GM21423 (cell line): ENCODE measurements at regions not wholly inside any gene's neighbourhood (a gene's known extent, or its start where the extent isn't known, plus 50 kb on each side); places are given as distances from the start of the nearest gene placed in this dataset.

Experiments used
- ATAC-seq: cut with Tn5 transposase; IDR thresholded peaks from one replicate; pipeline ENCODE4 v1.9.1; 2021; ENCODE audit warnings: mild to moderate bottlenecking, moderate library complexity; ENCODE audit not compliant: unreplicated experiment

GRCh38 chrX:124518885-124519284 lies 172.5 kb downstream of the SH2D1A start:
- ATAC-seq: no peak

DNA sequence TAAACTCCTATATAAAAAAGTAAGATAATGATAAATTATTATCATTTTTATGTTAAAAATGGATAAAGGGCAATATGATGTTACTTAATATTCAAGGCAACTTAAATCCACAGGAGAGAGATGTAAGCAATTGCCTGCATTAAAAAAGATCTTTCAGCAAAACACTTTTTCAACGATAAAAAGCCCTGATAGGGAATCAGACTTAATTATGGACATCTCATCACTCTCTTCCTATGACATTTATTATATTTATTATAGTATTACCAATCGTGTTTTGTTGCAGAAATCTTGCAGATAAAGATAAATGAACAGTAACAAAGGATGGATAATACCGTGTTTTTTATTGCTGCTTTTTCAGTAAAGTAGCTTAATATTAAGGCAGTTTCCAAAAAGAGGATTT lies 178.5 kb downstream of the SH2D1A start:
- no peak for ATAC-seq

DNA sequence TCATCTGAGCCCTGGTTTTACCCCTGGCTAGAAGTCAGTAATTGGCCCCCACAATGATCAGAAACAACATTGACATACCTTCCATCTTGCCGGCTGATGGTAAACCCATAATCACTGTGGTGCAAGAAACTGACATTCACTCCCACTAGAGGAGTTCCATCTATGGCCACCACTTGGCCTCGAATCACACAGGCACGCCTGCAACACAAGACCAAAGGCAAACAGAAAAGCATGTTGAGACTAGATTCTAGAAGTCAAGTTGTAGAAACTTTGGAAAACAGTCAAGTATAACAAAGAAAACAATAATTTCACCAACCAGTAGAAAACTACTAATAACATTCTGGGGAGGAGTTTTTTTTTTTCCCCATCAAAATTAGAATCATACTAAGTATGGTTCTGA lies 183.4 kb downstream of the SH2D1A start:
- ATAC-seq: no peak

GRCh38 chrX:124530803-124531202 lies 184.4 kb downstream of the SH2D1A start:
- no peak for ATAC-seq

GRCh38 chrX:124534536-124534935 lies 188.2 kb downstream of the SH2D1A start:
- ATAC-seq: no peak

DNA sequence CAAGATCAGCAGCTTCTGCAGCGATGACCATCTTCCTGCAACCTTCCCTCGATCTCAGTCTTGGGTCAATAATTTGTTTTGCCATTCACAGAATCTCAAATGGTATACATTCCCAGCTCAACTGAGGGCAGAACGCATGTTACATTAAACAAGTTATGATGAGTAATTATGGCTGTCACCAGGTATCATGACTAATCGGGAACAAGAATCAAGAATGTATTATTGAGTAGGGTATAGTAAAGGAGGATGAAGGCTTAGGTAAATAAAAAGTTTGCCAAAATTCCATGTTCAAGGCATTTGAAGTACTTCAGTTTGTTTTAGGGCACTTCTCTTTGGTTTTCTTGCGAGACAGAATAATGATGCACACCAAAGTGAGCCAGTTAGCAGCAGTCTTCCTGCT lies 194.1 kb downstream of the SH2D1A start:
- no peak for ATAC-seq

DNA sequence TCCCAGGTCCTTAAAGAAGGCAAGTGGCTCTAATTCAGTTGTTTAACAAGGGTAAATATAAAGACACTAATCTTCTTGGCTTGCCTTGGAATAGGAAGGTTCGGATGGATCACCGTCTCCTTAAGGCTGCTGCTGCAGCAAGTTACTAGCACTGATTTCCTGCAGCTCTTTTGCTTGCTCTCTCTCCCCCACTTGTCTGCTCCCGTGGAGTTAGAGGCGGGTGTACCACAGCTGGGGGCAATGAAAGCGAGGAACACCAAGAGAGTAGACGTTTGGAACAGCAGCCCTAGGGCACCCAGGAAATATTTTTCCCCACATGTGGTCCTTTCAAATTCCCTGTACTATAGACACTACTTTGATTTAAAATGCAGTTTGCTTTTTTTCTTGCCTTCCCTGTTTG lies 202.2 kb downstream of the SH2D1A start:
- no peak for ATAC-seq

- no peak for ATAC-seq
Measured at GRCh38 chrX:124555036-124555595, 208.8 kb downstream of the SH2D1A start.

DNA sequence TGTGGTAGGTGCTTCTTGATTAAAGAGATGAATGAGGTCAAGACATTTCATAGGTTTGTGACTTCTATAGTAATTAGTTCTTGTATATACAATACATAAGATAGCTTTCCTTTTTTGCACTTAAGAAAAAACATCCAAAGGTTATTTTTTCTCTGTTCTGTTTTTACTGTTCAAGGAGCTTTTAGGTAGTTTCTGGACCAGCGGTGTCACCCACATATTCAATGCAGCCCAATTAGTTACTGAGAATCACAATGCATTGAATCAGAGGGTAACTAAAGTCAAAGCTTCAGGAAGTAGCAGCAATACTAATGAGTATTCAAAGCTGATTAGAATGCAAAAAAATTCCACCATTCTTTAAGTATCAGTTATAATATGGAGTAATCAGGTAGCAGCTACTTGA lies 211.6 kb downstream of the SH2D1A start:
- ATAC-seq: no peak

GRCh38 chrX:124573468-124573867 lies 227.1 kb downstream of the SH2D1A start:
- no peak for ATAC-seq

- no peak for ATAC-seq
Measured at GRCh38 chrX:124592744-124593143, 246.4 kb downstream of the SH2D1A start.

DNA sequence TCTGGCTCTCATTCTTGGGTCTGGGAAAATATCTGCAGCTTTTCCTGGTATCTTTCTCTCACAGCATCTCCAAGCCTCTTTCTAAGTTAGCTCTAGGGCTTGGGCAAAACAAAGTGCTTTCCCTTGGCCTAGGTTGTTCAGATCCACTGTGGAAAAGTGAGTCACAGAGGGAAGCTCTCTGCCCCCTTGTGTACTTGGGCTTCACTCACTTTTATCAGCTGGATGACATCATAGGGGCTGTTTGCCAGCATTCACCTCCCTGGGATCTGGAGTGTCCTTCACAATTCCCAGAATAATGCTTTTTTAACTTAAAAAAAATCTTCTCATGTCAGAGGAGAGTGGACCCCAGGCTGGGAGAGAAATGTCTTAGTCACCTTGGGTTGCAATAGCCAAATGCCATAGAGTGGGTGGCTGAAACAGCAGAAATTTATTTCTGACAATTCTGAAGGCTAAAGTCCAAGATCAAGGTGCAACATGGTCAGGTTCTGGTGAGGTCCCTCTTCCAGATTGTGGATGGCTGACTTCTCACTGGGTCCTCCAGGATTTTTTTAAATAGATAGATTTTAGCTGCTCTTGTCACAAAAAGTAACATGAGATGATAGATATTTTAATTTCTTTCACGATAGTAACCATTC lies 247.8 kb downstream of the SH2D1A start:
- ATAC-seq: no peak

DNA sequence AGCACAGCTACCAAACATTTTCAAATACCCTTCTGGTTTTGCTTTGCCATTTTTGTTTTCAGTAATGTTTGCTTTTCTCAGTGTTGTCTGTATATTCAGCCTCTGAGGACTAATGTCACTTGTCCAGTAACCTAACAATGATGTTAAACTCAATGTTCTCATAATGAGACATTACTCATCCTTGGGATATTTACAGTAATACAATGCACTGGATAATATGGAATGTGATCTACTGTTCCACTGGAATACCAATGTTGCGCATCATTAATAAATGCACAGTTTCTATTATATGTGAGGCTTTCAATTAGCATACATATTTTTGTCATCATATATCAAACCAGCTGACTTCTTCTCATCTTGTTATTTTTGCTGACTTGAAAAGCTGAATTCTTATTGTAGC lies 259.1 kb downstream of the SH2D1A start:
- no peak for ATAC-seq

- no peak for ATAC-seq
Measured at GRCh38 chrX:124606724-124607123, 260.4 kb downstream of the SH2D1A start.

- no peak for ATAC-seq
Measured at GRCh38 chrX:124619710-124620109, 273.3 kb downstream of the SH2D1A start.

DNA sequence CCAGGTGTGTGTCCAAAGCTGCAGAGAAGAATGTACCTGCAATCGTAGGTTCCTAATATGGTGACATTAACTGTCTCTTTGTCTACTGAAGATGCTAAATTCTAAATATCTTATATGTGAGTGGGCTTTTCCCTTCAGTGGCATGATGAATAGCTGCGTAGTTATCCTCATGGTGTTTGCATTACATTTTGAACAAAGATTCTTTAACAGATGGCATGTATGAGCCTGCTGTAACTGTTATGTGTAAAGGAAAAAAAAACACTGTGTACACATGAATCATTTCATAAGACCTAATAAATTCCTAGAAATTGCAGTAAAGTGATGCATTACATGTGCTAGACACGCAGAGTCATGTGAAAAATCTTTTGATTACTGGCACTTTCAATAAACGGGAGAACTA lies 288.0 kb downstream of the SH2D1A start:
- no peak for ATAC-seq

- no peak for ATAC-seq
Measured at GRCh38 chrX:124641737-124642491, 295.6 kb downstream of the SH2D1A start.

- no peak for ATAC-seq
Measured at GRCh38 chrX:124646403-124646802, 300.0 kb downstream of the SH2D1A start.

DNA sequence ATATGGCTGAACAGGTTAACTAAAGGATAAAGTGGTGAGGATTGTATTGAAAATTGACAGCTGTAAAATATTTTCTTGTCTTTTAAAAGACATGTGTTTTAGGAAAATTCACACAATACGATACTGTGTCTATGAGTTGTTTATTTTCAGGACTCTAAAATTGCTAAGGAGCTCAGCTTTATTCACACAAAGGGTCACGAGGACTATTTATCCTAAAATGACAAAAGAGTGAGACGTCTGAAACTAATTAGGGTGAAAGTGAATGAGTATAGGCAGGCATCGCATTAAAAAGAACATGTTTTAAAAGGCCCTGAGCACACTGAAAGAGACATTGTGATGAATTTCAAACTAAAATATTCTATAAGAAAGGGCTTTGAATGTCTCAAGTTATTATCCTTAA lies 304.7 kb downstream of the SH2D1A start:
- ATAC-seq: no peak

DNA sequence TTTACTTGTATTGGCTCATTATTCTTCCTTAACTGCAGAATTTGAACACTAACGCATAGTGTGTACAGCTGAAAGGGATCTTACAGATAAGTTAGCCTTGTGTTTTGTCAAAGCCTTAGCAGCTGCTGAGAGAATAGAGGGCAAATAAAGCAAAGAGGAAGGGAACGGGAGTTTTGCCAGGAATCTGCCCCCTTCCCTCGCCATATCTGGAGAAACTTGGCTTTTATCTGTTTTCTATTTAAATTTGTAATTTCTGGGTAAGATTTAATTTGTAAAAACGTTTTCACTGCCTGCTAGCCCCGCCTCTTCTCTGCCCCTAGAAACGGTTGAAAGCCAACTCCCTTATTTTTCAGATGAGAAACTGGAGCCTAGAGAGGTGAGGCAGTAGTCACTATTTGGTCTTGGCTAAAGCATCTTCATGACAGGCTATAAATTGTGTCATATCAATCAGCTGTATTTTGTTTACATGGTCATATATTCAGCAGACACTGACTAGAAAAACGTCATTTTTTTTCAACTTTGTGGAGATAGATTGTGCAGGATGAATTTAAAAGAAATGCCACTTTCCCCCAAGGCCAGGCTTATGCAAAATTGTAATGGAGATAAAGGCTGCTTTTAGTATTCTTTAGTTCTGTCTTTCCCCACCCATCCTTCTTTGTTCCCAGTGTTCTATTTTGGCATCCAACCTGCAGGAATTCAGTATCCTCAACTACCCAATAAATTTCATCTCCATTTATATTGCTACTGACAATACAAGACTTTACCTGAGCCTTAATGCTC lies 319.4 kb downstream of the SH2D1A start:
- no peak for ATAC-seq

DNA sequence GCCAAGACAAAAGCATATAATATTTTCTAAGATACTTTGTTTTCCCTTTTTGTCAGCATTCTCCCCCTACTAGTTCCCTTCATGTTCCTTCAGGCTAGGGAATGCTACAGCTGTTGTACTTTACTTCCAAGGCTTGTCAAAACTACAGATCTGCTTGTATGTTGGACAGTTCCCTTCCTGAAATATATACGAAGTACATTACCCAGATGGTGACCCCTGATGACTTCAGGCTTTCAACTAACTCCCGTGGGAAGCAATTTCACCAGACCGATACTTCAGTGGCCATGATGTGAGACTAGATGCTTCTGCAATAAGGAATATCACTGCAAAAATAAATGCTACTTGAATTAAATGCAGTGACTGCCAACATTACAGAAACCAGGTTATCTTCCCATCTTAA lies 332.8 kb downstream of the SH2D1A start:
- ATAC-seq: no peak

- ATAC-seq: no peak
Measured at GRCh38 chrX:124680287-124680686, 333.9 kb downstream of the SH2D1A start.
